ENCODE measurements at regions not wholly inside any gene's neighbourhood (a gene's known extent, or its start where the extent isn't known, plus 50 kb on each side); places are given as distances from the start of the nearest gene placed in this dataset.

GRCh38 chr6:23319582-23319981 lies 750.2 kb downstream of the HDGFL1 start:
- H2AFZ ChIP-seq (ENCODE audit: low read length), result no peak overlapping the region
- H4K20me1 ChIP-seq (ENCODE audit: insufficient read depth, low read length), result no peaks in the 10 kb centered on the region
- ChIA-PET POLR2A (no interaction called here), CTCF (ENCODE audit: low intra/inter-chr PET ratio, low total read pairs) (no interaction called here)
- H3K4me1 ChIP-seq (ENCODE audit: insufficient read depth, low read length), result no peaks in the 10 kb centered on the region
- TF ChIP-seq NR0B2 (CRISPR knock-in tag; IDR thresholded peaks at IDR 0.05) (no peak), MBD4 (IDR thresholded peaks at IDR 0.05; ENCODE audit: borderline replicate concordance, low read length) (no peak), TCF12 (IDR thresholded peaks at IDR 0.05) (no peak), TCF12 (CRISPR knock-in tag; IDR thresholded peaks at IDR 0.05) (no peak), RFX5 (IDR thresholded peaks at IDR 0.05; ENCODE audit: low read depth, low read length) (no peak), NFIC (IDR thresholded peaks at IDR 0.05; ENCODE audit: low read length) (no peak), SAFB2 (CRISPR knock-in tag; IDR thresholded peaks at IDR 0.05; ENCODE audit: borderline replicate concordance, low read depth) (no peak), ONECUT2 (CRISPR knock-in tag; IDR thresholded peaks at IDR 0.05) (no peak), ZNF724P (CRISPR knock-in tag; IDR thresholded peaks at IDR 0.05; ENCODE audit: borderline replicate concordance) (no peak), CC2D1A (CRISPR knock-in tag; IDR thresholded peaks at IDR 0.05) (no peak), TP53 (CRISPR knock-in tag; conservative IDR thresholded peaks at IDR 0.05) (no peak), ZNF441 (CRISPR knock-in tag; IDR thresholded peaks at IDR 0.05; ENCODE audit: borderline replicate concordance) (no peak), KDM1A (CRISPR knock-in tag; IDR thresholded peaks at IDR 0.05) (no peak)
- TF ChIP-seq, protein P1, sequence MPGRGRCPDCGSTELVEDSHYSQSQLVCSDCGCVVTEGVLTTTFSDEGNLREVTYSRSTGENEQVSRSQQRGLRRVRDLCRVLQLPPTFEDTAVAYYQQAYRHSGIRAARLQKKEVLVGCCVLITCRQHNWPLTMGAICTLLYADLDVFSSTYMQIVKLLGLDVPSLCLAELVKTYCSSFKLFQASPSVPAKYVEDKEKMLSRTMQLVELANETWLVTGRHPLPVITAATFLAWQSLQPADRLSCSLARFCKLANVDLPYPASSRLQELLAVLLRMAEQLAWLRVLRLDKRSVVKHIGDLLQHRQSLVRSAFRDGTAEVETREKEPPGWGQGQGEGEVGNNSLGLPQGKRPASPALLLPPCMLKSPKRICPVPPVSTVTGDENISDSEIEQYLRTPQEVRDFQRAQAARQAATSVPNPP (CRISPR knock-in tag; IDR thresholded peaks at IDR 0.05), result no peak
- TF ChIP-seq, protein P2, sequence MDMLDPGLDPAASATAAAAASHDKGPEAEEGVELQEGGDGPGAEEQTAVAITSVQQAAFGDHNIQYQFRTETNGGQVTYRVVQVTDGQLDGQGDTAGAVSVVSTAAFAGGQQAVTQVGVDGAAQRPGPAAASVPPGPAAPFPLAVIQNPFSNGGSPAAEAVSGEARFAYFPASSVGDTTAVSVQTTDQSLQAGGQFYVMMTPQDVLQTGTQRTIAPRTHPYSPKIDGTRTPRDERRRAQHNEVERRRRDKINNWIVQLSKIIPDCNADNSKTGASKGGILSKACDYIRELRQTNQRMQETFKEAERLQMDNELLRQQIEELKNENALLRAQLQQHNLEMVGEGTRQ (IDR thresholded peaks at IDR 0.05; ENCODE audit: low read depth, low read length), result no peak
- TF ChIP-seq, protein P2 (CRISPR knock-in tag; IDR thresholded peaks at IDR 0.05; ENCODE audit: borderline replicate concordance), result no peak
- TF ChIP-seq, protein P3, sequence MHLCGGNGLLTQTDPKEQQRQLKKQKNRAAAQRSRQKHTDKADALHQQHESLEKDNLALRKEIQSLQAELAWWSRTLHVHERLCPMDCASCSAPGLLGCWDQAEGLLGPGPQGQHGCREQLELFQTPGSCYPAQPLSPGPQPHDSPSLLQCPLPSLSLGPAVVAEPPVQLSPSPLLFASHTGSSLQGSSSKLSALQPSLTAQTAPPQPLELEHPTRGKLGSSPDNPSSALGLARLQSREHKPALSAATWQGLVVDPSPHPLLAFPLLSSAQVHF (CRISPR knock-in tag; IDR thresholded peaks at IDR 0.05), result no peak
- ATAC-seq (no peak), FAIRE-seq (no peak), DNase-seq (ENCODE audit: low spot score) (no peak)
- peaks cover 92% of the 10 kb centered on the region for H3K9me3 ChIP-seq (ENCODE audit: low read length)
- BruUV-seq (replicated peaks), result no TSS peak
- H3K9ac ChIP-seq (ENCODE audit: insufficient read depth, low read depth, low read length), result no peak overlapping the region
- in situ Hi-C loops (cut with HindIII; ENCODE audit: extremely low pct_ligation_motif_present, low pct_unique_long_range_greater_than_20kb) (no loop called here), intact Hi-C loops (cut with micrococcal nuclease; ENCODE audit: unreplicated experiment) (loop anchor here (10.0 kb wide), 1 partner anchor 1795 kb away; no protein-coding TSS in a partner anchor)
- H3K79me2 ChIP-seq (ENCODE audit: insufficient read depth, low read length), result no peaks in the 10 kb centered on the region
- H3K4me2 ChIP-seq (ENCODE audit: low read depth, low read length), result no peak overlapping the region
- H3K36me3 ChIP-seq (replicated peaks in 1 of 2; ENCODE audit: control insufficient read depth in 1 of 2, insufficient read depth in 2 of 2, low read length in 2 of 2), result no peaks in the 10 kb centered on the region
- H3K4me3 ChIP-seq (replicated peaks in 1 of 3; ENCODE audit: insufficient read depth in 1 of 3, low read depth in 2 of 3, low read length in 3 of 3), result no peak overlapping the region
- WGBS (ENCODE audit: low lambda C conversion rate), result 49% methylated on average over 3 of the region's 3 CpGs
- H3K27ac ChIP-seq (ENCODE audit: extremely low read length, insufficient read depth, low read length), result no peak overlapping the region
- H3K27me3 ChIP-seq (ENCODE audit: control insufficient read depth in 1 of 2, insufficient read depth in 2 of 2, low read length in 2 of 2), result no peaks in the 10 kb centered on the region

Data from HepG2 (cell line).